Colonic mucosa (tissue), 4 donors: ENCODE measurements at regions not wholly inside any gene's neighbourhood (a gene's known extent, or its start where the extent isn't known, plus 50 kb on each side); places are given as distances from the start of the nearest gene placed in this dataset.
"Not testable (repeated sequence)": the region's sequence is repeated elsewhere in the genome, so short reads cannot be mapped to it uniquely, and the experiment has no call there.

Experiments used
- DNase-seq: peaks from one replicate; pipeline ENCODE4 v3.0.0-alpha.2; 2020
- H3K27ac ChIP-seq: fragments of 200-600 bp; one replicate; pipeline ENCODE4 v1.8.0; 2021
- H3K27me3 ChIP-seq: fragments of 200-600 bp; one replicate; pipeline ENCODE4 v1.8.0; 2021
- H3K36me3 ChIP-seq: fragments of 200-600 bp; one replicate; pipeline ENCODE4 v1.8.0; 2021
- H3K4me1 ChIP-seq: fragments of 200-600 bp; one replicate; pipeline ENCODE4 v1.8.0; 2021; ENCODE audit warnings: mild to moderate bottlenecking
- H3K4me3 ChIP-seq: fragments of 200-600 bp; one replicate; pipeline ENCODE4 v1.8.0; 2021
- H3K9ac ChIP-seq, 2 donors: one replicate each; pipeline ENCODE4 v1.7.0; 2013; ENCODE audit warnings: control low read depth in 2 of 2, low read depth in 2 of 2, low read length in 2 of 2
- H3K9me3 ChIP-seq: fragments of 200-600 bp; one replicate; pipeline ENCODE4 v1.8.0; 2021
- CTCF ChIP-seq: fragments of 200-600 bp; IDR thresholded peaks from one replicate; pipeline ENCODE4 v1.8.0; 2022; ENCODE audit warnings: antibody characterized with exemption, mild to moderate bottlenecking
- intact Hi-C: fragments of 100-400 bp; cut with DNase I; formaldehyde crosslinking; loops from one replicate; pipeline ENCODE4 v1.14.1; 2022
- donor health status: healthy.
- donor health status: DM: no; HTN: no; CAD: no.
- donor health status: DM: no; HTN: no; CAD: no.

DNA sequence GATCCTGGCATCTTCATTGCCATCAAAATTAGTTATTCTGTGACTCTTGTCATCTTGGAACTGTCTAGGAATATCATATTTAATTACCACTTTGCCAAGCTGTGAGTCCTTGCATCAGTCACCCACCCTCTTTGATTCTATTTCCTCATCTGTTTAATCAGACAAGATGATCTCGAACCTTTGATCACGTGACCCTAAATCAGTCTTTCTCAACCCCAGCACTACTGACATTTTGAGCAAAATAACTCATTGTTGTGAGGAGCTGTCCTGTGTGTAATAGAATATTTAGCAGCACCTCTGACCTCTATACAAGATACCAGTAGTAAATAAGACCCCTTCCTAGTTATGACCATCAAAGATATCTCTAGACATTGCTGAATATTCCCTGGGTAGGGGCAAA is 343.4 kb upstream of the ARPP21 start:
- H3K4me1 ChIP-seq, result no peaks in the 10 kb centered on the region
- TF ChIP-seq CTCF, result no peak
- intact Hi-C loops, result no loop called here

GRCh38 chr3:35296533-35296932 is 342.8 kb upstream of the ARPP21 start:
- no peak for TF ChIP-seq CTCF
- no peaks in the 10 kb centered on the region for H3K36me3 ChIP-seq
- no peak overlapping the region for H3K9ac ChIP-seq
- H3K4me3 ChIP-seq, result no peak overlapping the region
- H3K4me1 ChIP-seq, result no peaks in the 10 kb centered on the region
- no peaks in the 10 kb centered on the region for H3K9me3 ChIP-seq
- H3K27ac ChIP-seq, result no peak overlapping the region
- no peak for DNase-seq
- intact Hi-C loops, result no loop called here
- H3K27me3 ChIP-seq, result no peaks in the 10 kb centered on the region

More for the DNA sequence above, 343.4 kb upstream of the ARPP21 start:
- Histone ChIP-seq H3K4me3 (no peak overlapping the region), H3K27ac (no peak overlapping the region), H3K9ac (no peak overlapping the region), H3K9me3 (no peaks in the 10 kb centered on the region), H3K27me3 (no peaks in the 10 kb centered on the region), H3K36me3 (no peaks in the 10 kb centered on the region)
- no peak for DNase-seq

- H3K4me3 ChIP-seq, DNase-seq, H3K36me3 ChIP-seq, intact Hi-C loops, H3K9me3 ChIP-seq, H3K9ac ChIP-seq, H3K27ac ChIP-seq, H3K27me3 ChIP-seq, H3K4me1 ChIP-seq: not testable (repeated sequence)
Observed at GRCh38 chr3:35296944-35297343, 342.4 kb upstream of the ARPP21 start.

GRCh38 chr3:35305406-35305805 is 333.9 kb upstream of the ARPP21 start:
- Histone ChIP-seq H3K9ac (no peak overlapping the region), H3K36me3 (no peaks in the 10 kb centered on the region), H3K4me3 (no peak overlapping the region), H3K27me3 (no peaks in the 10 kb centered on the region), H3K27ac (no peak overlapping the region), H3K4me1 (no peaks in the 10 kb centered on the region), H3K9me3 (no peaks in the 10 kb centered on the region)
- no peak for TF ChIP-seq CTCF
- DNase-seq, result no peak
- intact Hi-C loops, result no loop called here

- no peak overlapping the region for H3K4me3 ChIP-seq
- no peaks in the 10 kb centered on the region for H3K4me1 ChIP-seq
- no peaks in the 10 kb centered on the region for H3K9me3 ChIP-seq
- no peaks in the 10 kb centered on the region for H3K36me3 ChIP-seq
- H3K9ac ChIP-seq, result no peak overlapping the region
- no peaks in the 10 kb centered on the region for H3K27me3 ChIP-seq
- no peak overlapping the region for H3K27ac ChIP-seq
- no peak for DNase-seq
- TF ChIP-seq CTCF, result no peak
- intact Hi-C loops, result no loop called here
Observed at GRCh38 chr3:35307296-35307695, 332.0 kb upstream of the ARPP21 start.

- H3K27ac ChIP-seq, H3K4me3 ChIP-seq, H3K27me3 ChIP-seq, H3K9me3 ChIP-seq, intact Hi-C loops, H3K9ac ChIP-seq, H3K36me3 ChIP-seq, DNase-seq, H3K4me1 ChIP-seq: not testable (repeated sequence)
Observed at GRCh38 chr3:35316841-35317240, 322.5 kb upstream of the ARPP21 start.
